SHP77 treated with DMSO at 0.1 percent for 48 hours (cell line): ENCODE measurements at regions not wholly inside any gene's neighbourhood (a gene's known extent, or its start where the extent isn't known, plus 50 kb on each side); places are given as distances from the start of the nearest gene placed in this dataset.

Experiments
- DNase-seq: peaks from one replicate; lab custom pipeline; 2025; lab: John Stamatoyannopoulos, UW

GRCh38 chr3:30495172-30496065 lies 111.0 kb upstream of the TGFBR2 start:
- DNase-seq: peak; percentile 14

DNA sequence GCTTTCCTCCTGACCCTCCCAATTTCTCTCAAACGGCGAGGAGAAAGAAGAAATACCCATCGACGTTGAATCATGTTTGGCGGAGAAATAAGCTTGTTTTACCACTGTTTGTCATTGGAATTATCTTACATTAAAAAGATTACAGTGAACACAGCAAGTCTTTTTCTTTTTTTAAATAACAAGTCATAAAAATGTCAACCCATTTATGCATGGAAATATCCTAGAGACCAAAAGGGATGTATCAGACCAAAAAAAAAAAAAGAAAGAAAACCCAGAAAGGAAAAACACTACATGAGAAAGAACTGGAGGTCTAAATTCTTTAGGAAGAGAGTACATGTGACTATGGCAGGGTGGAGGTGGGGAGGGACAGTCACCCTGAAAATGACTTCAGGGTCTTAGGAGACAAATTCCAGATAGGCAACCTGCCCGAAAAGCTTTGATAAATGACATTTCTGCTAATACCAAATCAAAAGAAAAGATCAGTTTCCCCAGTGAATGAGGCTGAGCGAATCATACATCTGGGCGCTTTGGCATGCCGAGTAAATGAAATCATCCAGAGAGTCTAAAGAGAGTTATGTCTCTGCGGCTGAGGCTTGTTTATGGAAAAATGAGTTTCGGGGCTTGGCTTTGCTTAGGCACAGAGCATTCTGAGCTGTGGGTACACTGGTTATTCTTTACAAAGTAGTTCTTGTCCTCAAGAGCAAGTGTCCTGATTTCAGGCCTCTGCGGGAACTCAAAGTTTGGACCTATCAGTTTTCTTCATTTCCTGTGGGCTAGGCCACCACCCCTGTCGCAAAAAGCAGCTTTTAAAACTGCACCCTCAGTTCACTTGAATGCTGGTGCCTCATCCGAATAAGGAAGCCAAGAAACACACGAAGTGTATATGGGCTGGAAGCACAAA lies 110.1 kb upstream of the TGFBR2 start:
- DNase-seq: no peak

GRCh38 chr3:30498587-30498967 lies 107.8 kb upstream of the TGFBR2 start:
- DNase-seq: no peak

- no peak for DNase-seq
Observed at GRCh38 chr3:30500666-30501399, 105.6 kb upstream of the TGFBR2 start.

- no peak for DNase-seq
Observed at GRCh38 chr3:30501526-30501925, 104.9 kb upstream of the TGFBR2 start.

GRCh38 chr3:30502051-30502741 lies 104.2 kb upstream of the TGFBR2 start:
- DNase-seq: no peak

- DNase-seq: no peak
Observed at GRCh38 chr3:30502742-30503073, 103.7 kb upstream of the TGFBR2 start.

- DNase-seq: no peak
Observed at GRCh38 chr3:30503446-30503845, 103.0 kb upstream of the TGFBR2 start.

DNA sequence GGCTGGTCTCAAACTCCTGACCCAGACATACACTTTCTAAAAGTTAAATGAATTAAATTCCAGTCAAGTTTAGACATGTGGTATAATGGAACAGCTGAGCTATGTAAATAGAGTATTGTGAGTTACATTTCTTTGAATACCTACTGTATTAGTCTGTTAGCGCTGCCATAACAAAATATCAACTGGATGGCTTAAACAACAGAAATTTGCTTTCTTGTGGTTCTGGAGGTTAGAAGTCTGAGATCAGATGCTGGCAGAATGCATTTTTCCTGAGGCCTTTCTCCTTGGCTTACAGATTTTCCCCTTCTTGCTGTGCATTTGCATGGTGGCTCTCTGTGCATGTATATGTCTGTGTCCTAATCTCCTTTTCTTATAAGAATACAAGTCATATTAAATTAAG lies 101.5 kb upstream of the TGFBR2 start:
- DNase-seq: no peak

DNA sequence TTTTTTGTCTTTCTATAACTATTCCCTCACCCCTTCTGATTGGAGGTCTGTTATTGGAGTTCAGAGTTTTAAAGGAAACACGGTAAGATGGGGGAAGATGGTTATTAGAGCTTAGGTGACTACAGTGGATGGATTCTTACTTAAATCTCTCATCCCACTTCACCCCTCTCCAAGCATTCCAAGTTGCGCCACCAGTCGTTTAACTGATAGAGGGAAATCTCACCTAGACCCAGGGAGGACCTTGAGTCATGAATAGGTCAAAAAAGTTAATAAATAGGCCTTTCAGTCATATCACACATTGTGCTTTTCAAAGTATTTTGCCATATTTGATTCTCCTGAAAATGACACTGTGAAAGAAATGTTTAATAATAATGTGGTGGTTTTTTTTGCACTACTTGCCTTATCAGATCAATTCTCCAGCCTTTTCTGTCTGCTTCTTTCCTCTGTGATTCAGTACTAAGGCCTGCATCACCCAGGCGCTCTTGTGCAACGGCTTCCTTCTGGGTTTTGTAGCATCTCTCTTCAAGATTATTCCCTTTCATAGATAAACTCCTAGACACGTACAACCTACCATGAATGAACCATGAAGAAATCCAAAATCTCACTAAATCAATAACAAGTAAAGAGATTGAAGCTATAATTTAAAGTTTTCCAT lies 100.4 kb upstream of the TGFBR2 start:
- no peak for DNase-seq

- no peak for DNase-seq
Observed at GRCh38 chr3:30508339-30508738, 98.1 kb upstream of the TGFBR2 start.

GRCh38 chr3:30510596-30510995 lies 95.8 kb upstream of the TGFBR2 start:
- no peak for DNase-seq

DNA sequence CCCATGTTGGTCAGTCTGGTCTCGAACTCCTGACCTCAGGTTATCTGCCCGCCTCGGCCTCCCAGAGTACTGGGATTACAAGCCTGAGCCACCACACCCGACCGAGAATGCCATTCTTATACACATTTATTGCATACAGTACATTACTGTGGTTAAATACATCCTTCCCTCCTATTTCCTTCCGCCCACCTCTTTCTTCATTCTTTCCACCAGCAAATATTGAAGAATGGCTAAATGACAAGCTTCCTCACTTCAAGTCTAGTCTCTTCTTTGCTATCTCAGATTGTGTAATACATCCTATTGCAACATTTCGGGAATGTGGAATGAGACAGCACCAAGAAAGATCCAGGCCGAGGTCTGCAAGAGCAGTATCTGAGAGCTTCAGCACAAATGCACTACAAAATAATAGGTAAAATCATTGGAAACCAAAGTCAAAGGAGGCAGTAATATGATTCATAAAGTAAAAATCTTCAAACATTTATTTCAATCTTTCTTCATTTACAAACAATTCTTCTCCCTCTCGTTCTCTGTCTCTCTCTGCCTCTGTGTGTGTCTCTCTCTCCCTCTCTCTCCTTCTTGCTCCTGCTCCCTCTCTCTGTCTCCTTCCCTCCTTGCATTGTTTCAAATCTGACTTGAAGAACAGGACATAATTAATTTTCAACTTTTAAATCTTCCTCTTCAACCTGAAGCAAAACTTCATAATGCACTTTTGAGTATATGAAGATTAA lies 94.7 kb upstream of the TGFBR2 start:
- DNase-seq: no peak

DNA sequence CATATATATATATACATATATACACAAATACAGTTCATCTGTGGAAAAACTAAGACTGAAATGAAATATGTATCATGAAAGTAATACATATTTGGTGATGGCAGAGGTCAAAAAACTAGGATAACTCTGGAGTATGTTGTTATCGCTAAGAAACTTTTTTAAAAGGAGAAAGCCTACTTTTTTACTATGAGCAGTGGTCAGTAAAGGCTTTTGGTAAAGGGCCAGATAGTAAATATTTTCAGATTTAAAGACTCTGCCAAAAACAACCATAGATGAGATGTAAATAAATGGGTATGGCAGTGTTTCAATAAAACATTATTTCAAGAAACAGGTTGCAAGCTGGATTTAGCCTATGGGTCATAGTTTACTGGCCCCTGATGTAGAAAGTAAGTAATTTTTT lies 93.8 kb upstream of the TGFBR2 start:
- DNase-seq: no peak

DNA sequence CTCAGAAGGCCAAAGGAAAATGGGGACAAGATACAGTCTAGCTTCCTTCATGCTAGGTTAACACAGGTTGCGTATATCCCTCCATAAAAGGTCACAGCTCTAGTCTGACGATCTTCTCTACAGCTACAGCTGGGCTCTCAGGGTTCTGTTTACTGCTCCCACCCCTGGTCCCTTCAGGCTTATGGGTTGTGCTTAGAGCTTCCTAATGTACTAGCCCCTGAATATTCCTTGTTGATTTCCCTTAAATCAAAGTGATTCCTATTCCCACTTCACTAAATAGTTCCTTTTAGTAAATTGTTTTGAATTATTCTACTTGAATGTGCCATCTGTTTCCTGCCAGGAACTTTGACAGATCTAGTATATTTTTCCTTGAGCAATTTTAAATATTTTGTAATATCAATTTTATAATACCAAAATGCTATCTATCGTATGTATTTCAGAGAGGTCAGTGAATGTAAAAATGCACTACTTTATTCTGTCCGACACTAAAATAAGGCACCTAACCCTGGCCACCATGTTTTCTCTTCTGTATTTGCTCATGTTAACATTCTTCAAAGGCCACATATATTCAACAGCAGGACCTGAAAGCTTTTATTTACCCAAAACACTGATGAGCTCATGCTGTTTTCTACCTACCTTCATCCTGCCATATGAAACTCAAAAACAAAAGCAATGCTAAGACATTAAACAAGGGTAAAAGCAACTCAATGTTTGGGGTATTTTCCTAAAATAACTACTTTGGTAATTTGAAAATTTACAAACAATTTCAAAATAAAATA lies 92.8 kb upstream of the TGFBR2 start:
- no peak for DNase-seq

DNA sequence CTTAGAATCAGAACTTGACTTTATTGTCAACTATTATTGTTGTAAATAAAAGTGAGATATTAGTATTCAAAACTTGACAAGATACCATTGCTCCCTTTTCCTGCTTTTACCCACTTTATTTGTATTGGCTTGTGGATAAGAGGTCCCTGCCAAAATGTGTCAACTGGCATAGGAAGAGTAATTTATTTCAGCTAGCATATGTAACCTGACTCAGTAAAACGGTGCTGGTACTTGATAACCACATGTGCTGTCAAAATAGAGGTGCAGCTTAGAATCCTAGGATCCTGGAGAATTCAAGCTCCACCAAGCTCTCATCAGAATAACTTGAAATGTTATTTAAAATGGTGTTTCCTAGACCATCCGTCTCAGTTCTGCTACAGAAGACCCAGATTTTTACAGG lies 90.2 kb upstream of the TGFBR2 start:
- DNase-seq: peak; percentile 19

GRCh38 chr3:30518181-30518864 lies 88.1 kb upstream of the TGFBR2 start:
- DNase-seq: no peak

DNA sequence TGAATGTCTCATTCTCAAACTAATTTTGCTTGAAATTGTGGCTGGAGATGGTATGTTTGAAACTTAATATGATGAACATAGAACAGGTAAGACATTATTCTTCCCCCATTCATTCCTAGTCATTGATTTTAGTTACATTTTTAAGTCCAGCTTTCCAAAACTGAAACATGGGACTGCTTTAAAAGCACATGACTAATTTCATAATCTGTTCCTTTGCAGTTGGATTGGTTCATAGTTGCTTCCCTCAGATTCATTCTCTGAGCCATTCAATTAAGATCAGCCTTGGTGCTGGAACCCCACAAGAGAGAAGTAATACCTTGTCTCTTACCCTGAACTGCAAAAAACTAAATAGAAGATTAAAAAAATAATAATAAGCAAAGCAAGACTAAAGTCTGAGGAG lies 87.5 kb upstream of the TGFBR2 start:
- DNase-seq: no peak

GRCh38 chr3:30520699-30521098 lies 85.7 kb upstream of the TGFBR2 start:
- DNase-seq: no peak
